Gastrocnemius medialis (tissue), 4 donors: ENCODE measurements at regions not wholly inside any gene's neighbourhood (a gene's known extent, or its start where the extent isn't known, plus 50 kb on each side); places are given as distances from the start of the nearest gene placed in this dataset.
"Not testable (repeated sequence)": the region's sequence is repeated elsewhere in the genome, so short reads cannot be mapped to it uniquely, and the experiment has no call there.

Experiments used
- ATAC-seq, 2 donors: fragments of 150-250 bp; one replicate each; pipeline ENCODE4 v1.9.1; 2016
- DNase-seq, 2 donors: peaks; one replicate each; pipeline ENCODE4 v3.0.0-alpha.2; 2019
- H3K27ac ChIP-seq, 4 donors: fragments of 200-600 bp; sonication (generic); 1 replicate in 1 of 4; 2 replicates in 3 of 4; pipeline ENCODE4 v1.5.1; 2016 to 2018; ENCODE audit warnings: mild to moderate bottlenecking in 2 of 4, moderate library complexity in 1 of 4
- H3K27me3 ChIP-seq, 3 donors: fragments of 200-600 bp; sonication (generic) in 2 of 3; 1 replicate in 1 of 3; 2 replicates in 2 of 3; pipeline versions ENCODE4 v1.5.1 to v1.6.0; 2016 to 2019; ENCODE audit warnings: mild to moderate bottlenecking in 1 of 3, moderate library complexity in 1 of 3
- H3K36me3 ChIP-seq, 2 donors: fragments of 200-600 bp; sonication (generic) in 1 of 2; one replicate each; pipeline ENCODE4 v1.5.1; 2017 to 2018
- H3K4me1 ChIP-seq, 2 donors: fragments of 200-600 bp; sonication (generic) in 1 of 2; one replicate each; pipeline ENCODE4 v1.5.1; 2016 to 2017; ENCODE audit warnings: mild to moderate bottlenecking in 2 of 2
- H3K4me3 ChIP-seq, 4 donors: fragments of 200-600 bp; sonication (generic) in 3 of 4; 1 replicate in 1 of 4; 2 replicates in 3 of 4; pipeline ENCODE4 v1.5.1; 2016 to 2019; ENCODE audit warnings: mild to moderate bottlenecking in 2 of 4
- H3K9me3 ChIP-seq, 3 donors: fragments of 200-600 bp; sonication (generic) in 2 of 3; 1 replicate in 1 of 3; 2 replicates in 2 of 3; pipeline ENCODE4 v1.5.1; 2016 to 2019
- CTCF ChIP-seq, 5 experiments: fragments of 450-650 bp in 3 of 5; fragments of 200-600 bp in 2 of 5; sonication (generic) in 2 of 5; IDR thresholded peaks in 4 of 5; conservative IDR thresholded peaks in 1 of 5; 1 replicate in 4 of 5; 2 replicates in 1 of 5; pipeline ENCODE4 v1.5.1; 2016 to 2019; ENCODE audit warnings: antibody characterized with exemption in 5 of 5, mild to moderate bottlenecking in 3 of 5, moderate library complexity in 3 of 5
- POLR2A ChIP-seq, 2 donors: fragments of 450-650 bp; IDR thresholded peaks; one replicate each; pipeline ENCODE4 v1.6.1; 2017; ENCODE audit warnings: antibody characterized with exemption in 2 of 2, mild to moderate bottlenecking in 2 of 2, moderate library complexity in 2 of 2
- in situ Hi-C, 4 donors: fragments of 200-750 bp; cut with MboI; loops; one replicate each; pipeline versions ENCODE4 v1.15.0 to v1.8.0; 2017; ENCODE audit warnings: low sequenced_read_pairs in 4 of 4
- intact Hi-C: fragments of 100-400 bp; cut with DNase I; formaldehyde crosslinking; loops from one replicate; pipeline ENCODE4 v1.15.1; 2023; ENCODE audit warnings: low total_unique reads

GRCh38 chr1:188782220-188782841 is 1695.3 kb downstream of the BRINP3 start:
- in situ Hi-C loops (no loop called here), intact Hi-C loops (no loop called here)
- no peak for DNase-seq
- Histone ChIP-seq H3K27ac (no peak overlapping the region), H3K9me3 (no peaks in the 10 kb centered on the region), H3K4me3 (no peak overlapping the region), H3K27me3 (no peaks in the 10 kb centered on the region), H3K4me1 (no peaks in the 10 kb centered on the region), H3K36me3 (no peaks in the 10 kb centered on the region)
- ATAC-seq = no peak
- TF ChIP-seq CTCF (IDR thresholded peaks at IDR 0.05 in 4 of 5, conservative IDR thresholded peaks at IDR 0.05 in 1 of 5) (no peak), POLR2A (IDR thresholded peaks at IDR 0.05) (no peak)

DNA sequence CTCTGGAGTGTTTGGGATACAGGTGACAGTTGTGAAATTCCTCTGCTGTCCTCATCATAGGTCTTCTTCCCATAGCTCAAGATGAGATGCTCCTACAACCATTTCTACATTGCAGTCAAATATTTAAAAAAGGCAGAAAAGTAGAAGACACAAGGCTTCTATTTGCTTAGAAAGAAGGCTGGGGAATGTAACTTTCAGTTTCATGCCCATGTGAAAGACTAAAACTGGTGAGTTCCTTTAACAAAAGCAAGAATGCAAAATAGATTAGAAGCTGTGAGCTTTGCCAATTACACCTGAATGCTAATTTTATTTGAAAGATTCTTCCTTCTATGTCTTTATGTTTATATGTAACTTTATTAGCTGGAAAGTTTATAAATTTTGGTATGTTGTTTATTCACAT is 1682.7 kb downstream of the BRINP3 start:
- no peak for ATAC-seq
- in situ Hi-C loops (no loop called here), intact Hi-C loops (no loop called here)
- Histone ChIP-seq H3K9me3 (no peaks in the 10 kb centered on the region), H3K27ac (no peak overlapping the region), H3K4me1 (no peaks in the 10 kb centered on the region), H3K4me3 (no peak overlapping the region), H3K36me3 (no peaks in the 10 kb centered on the region), H3K27me3 (no peaks in the 10 kb centered on the region)
- TF ChIP-seq CTCF (IDR thresholded peaks at IDR 0.05 in 4 of 5, conservative IDR thresholded peaks at IDR 0.05 in 1 of 5) (no peak), POLR2A (IDR thresholded peaks at IDR 0.05) (no peak)
- no peak for DNase-seq

GRCh38 chr1:188812153-188812552 is 1665.5 kb downstream of the BRINP3 start:
- in situ Hi-C loops, H3K4me3 ChIP-seq, H3K4me1 ChIP-seq, H3K36me3 ChIP-seq, DNase-seq, H3K9me3 ChIP-seq, H3K27me3 ChIP-seq, intact Hi-C loops, H3K27ac ChIP-seq, ATAC-seq: not testable (repeated sequence)

- ATAC-seq, DNase-seq, in situ Hi-C loops, intact Hi-C loops, H3K27ac ChIP-seq, H3K27me3 ChIP-seq, H3K4me3 ChIP-seq, H3K36me3 ChIP-seq, H3K9me3 ChIP-seq, H3K4me1 ChIP-seq: not testable (repeated sequence)
Measured at GRCh38 chr1:188812836-188813573, 1664.7 kb downstream of the BRINP3 start.

- intact Hi-C loops (no loop called here), in situ Hi-C loops (no loop called here)
- no peak for DNase-seq
- H3K27ac ChIP-seq = no peak overlapping the region
- TF ChIP-seq POLR2A (IDR thresholded peaks at IDR 0.05) (no peak), CTCF (IDR thresholded peaks at IDR 0.05 in 4 of 5, conservative IDR thresholded peaks at IDR 0.05 in 1 of 5) (no peak)
- H3K36me3 ChIP-seq = no peaks in the 10 kb centered on the region
- no peaks in the 10 kb centered on the region for H3K4me1 ChIP-seq
- H3K27me3 ChIP-seq = no peaks in the 10 kb centered on the region
- no peak overlapping the region for H3K4me3 ChIP-seq
- H3K9me3 ChIP-seq = no peaks in the 10 kb centered on the region
- no peak for ATAC-seq
Measured at GRCh38 chr1:188817814-188818213, 1659.8 kb downstream of the BRINP3 start.
